Neural cell (in vitro differentiated cells): ENCODE measurements at regions not wholly inside any gene's neighbourhood (a gene's known extent, or its start where the extent isn't known, plus 50 kb on each side); places are given as distances from the start of the nearest gene placed in this dataset.
A peak's percentile ranks its signal among the peaks of the same experiment; 100 is the strongest.

ENCODE experiments used
- EZH2 ChIP-seq: fragments of 200-600, 300-800 bp; shearing (Covaris generic), sonication (generic); IDR thresholded peaks from 2 replicates; pipeline ENCODE4 v1.6.1; 2014; ENCODE audit warnings: antibody characterized with exemption, low read length, borderline replicate concordance, mild to moderate bottlenecking; ENCODE audit not compliant: insufficient read depth, poor library complexity, severe bottlenecking
- POLR2AphosphoS5 ChIP-seq: IDR thresholded peaks from 2 replicates; pipeline ENCODE4 v1.6.1; 2012
- TF ChIP-seq, protein P1 (sequence below): IDR thresholded peaks from 2 replicates; pipeline ENCODE4 v1.6.1; 2012; ENCODE audit warnings: borderline replicate concordance
- TF ChIP-seq, protein P2 (sequence below): fragments of 450-650 bp; IDR thresholded peaks from 2 replicates; pipeline ENCODE4 v1.5.1; 2014; ENCODE audit warnings: antibody characterized with exemption, mild to moderate bottlenecking, moderate library complexity; ENCODE audit not compliant: poor library complexity, severe bottlenecking

DNA sequence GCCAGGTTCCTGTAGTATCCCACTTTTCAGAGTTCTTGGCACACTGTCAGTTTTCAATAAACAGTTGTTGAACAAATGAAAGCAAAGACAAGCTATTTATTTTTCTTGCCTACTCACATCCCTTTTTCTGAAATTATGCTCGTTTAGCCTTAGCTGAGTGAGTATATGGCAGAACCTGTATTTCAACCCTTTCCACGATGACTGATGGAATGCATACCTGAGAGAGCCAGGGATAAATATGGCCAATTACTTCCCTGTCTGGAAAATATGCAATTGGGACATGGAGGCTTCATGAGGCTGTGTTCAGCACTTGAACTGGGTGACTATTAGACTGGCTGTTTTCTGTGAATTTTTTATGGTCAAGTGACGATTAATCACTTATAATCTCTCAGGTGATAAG, 144.5 kb upstream of the POT1 start:
- TF ChIP-seq POLR2AphosphoS5 (no peak), EZH2 (no peak)
- TF ChIP-seq, protein P1, sequence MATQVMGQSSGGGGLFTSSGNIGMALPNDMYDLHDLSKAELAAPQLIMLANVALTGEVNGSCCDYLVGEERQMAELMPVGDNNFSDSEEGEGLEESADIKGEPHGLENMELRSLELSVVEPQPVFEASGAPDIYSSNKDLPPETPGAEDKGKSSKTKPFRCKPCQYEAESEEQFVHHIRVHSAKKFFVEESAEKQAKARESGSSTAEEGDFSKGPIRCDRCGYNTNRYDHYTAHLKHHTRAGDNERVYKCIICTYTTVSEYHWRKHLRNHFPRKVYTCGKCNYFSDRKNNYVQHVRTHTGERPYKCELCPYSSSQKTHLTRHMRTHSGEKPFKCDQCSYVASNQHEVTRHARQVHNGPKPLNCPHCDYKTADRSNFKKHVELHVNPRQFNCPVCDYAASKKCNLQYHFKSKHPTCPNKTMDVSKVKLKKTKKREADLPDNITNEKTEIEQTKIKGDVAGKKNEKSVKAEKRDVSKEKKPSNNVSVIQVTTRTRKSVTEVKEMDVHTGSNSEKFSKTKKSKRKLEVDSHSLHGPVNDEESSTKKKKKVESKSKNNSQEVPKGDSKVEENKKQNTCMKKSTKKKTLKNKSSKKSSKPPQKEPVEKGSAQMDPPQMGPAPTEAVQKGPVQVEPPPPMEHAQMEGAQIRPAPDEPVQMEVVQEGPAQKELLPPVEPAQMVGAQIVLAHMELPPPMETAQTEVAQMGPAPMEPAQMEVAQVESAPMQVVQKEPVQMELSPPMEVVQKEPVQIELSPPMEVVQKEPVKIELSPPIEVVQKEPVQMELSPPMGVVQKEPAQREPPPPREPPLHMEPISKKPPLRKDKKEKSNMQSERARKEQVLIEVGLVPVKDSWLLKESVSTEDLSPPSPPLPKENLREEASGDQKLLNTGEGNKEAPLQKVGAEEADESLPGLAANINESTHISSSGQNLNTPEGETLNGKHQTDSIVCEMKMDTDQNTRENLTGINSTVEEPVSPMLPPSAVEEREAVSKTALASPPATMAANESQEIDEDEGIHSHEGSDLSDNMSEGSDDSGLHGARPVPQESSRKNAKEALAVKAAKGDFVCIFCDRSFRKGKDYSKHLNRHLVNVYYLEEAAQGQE: peak; percentile 47
- TF ChIP-seq, protein P2, sequence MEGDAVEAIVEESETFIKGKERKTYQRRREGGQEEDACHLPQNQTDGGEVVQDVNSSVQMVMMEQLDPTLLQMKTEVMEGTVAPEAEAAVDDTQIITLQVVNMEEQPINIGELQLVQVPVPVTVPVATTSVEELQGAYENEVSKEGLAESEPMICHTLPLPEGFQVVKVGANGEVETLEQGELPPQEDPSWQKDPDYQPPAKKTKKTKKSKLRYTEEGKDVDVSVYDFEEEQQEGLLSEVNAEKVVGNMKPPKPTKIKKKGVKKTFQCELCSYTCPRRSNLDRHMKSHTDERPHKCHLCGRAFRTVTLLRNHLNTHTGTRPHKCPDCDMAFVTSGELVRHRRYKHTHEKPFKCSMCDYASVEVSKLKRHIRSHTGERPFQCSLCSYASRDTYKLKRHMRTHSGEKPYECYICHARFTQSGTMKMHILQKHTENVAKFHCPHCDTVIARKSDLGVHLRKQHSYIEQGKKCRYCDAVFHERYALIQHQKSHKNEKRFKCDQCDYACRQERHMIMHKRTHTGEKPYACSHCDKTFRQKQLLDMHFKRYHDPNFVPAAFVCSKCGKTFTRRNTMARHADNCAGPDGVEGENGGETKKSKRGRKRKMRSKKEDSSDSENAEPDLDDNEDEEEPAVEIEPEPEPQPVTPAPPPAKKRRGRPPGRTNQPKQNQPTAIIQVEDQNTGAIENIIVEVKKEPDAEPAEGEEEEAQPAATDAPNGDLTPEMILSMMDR: no peak
